D721Med (cell line): ENCODE measurements at regions not wholly inside any gene's neighbourhood (a gene's known extent, or its start where the extent isn't known, plus 50 kb on each side); places are given as distances from the start of the nearest gene placed in this dataset.

ENCODE experiments used
- DNase-seq: peaks from one replicate; pipeline ENCODE4 v3.0.0; 2011; ENCODE audit warnings: low spot score; ENCODE audit not compliant: insufficient read length
- FAIRE-seq: peaks from 2 replicates; lab custom pipeline; 2011; peaks lifted over from hg19 to GRCh38; lab: Jason Lieb, UNC
- CTCF ChIP-seq: IDR thresholded peaks from 2 replicates; pipeline ENCODE4 v1.5.1; 2012; ENCODE audit warnings: mild to moderate bottlenecking, control low read depth; ENCODE audit not compliant: insufficient read depth; ENCODE audit errors: missing control alignments

- TF ChIP-seq CTCF: no peak
- no peak for FAIRE-seq
- no peak for DNase-seq
Observed at GRCh38 chr2:146467425-146467824, 1377.4 kb upstream of the ACVR2A start.

- no peak for TF ChIP-seq CTCF
- DNase-seq (no peak), FAIRE-seq (no peak)
Observed at GRCh38 chr2:146465460-146465859, 1379.4 kb upstream of the ACVR2A start.

GRCh38 chr2:146461068-146461467 lies 1383.8 kb upstream of the ACVR2A start:
- TF ChIP-seq CTCF: no peak
- DNase-seq (no peak), FAIRE-seq (no peak)

DNA sequence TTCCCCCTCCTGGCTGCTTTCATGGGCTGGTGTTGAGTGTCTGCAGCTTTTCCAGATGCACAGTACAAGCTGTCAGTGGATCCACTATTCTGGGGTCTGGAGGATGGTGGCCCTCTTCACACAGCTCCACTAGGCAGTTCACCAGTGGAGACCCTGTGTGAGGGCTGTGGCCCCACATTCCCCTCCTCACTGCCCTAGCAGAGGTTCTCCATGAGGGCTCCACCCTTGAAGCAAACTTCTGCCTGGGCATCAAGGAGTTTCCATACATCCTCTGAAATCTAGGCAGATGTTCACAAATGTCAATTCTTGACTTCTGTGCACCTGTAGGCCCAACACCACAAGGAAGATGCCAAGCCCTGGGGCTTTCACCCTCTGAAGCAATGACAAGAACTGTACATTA lies 1386.2 kb upstream of the ACVR2A start:
- no peak for FAIRE-seq
- no peak for TF ChIP-seq CTCF
- no peak for DNase-seq

DNA sequence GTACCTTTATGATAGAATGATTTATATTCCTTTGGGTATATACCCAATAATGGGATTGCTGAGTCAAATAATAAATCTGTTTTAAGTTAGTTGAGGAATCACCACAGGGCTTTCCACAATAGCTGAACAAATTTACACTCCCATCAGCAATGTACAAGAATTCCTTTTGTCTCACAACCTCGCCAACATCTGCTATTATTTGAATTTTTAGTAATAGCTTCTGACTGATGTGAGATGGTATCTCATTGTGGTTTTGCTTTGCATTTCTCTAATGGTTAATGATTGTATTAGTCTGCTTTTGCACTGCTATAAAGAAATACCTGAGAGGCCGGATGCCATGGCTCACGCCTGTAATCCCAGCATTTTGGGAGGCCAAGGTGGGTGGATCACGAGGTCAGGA lies 1387.6 kb upstream of the ACVR2A start:
- FAIRE-seq: no peak
- DNase-seq: no peak
- no peak for TF ChIP-seq CTCF

- FAIRE-seq: peak; percentile 38
- TF ChIP-seq CTCF: no peak
- DNase-seq: no peak
Observed at GRCh38 chr2:146455325-146455724, 1389.5 kb upstream of the ACVR2A start.

DNA sequence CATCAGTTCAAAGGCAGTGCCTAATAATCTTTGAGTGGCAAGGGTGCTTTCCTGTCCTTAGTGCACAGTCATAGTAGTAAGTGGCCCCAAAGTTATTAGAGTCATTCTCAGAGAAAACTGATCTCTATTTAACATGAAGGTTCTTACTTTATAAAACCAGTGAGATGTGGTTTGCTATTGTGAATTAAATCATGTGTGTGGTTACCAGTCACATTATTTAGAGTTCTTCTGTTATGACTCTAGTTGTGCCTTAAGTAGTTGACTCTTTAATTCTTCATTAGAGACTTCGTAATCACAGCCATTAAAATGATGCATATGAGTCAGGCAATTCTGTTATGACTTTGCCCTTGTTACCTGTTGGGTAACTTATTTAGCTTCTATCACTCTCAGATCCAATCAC lies 1392.9 kb upstream of the ACVR2A start:
- no peak for TF ChIP-seq CTCF
- FAIRE-seq (no peak), DNase-seq (no peak)
